Liver (tissue), 8 donors: ENCODE measurements at regions not wholly inside any gene's neighbourhood (a gene's known extent, or its start where the extent isn't known, plus 50 kb on each side); places are given as distances from the start of the nearest gene placed in this dataset.

Experiments used
- DNase-seq: peaks from one replicate; pipeline ENCODE4 v3.0.0-alpha.2; 2017; ENCODE audit warnings: low spot score
- H3K27ac ChIP-seq, 2 donors: one replicate each; pipeline ENCODE4 v1.7.0; 2013; ENCODE audit warnings: inconsistent platforms in 2 of 2, low read length in 2 of 2, control low read depth in 1 of 2, low read depth in 1 of 2, mild to moderate bottlenecking in 1 of 2
- H3K27me3 ChIP-seq, 4 donors: one replicate each; pipeline versions ENCODE4 v1.6.1 to v1.7.0; 2013; ENCODE audit warnings: low read length in 3 of 4, inconsistent platforms in 1 of 4, mild to moderate bottlenecking in 1 of 4, moderate library complexity in 1 of 4; ENCODE audit not compliant: control insufficient read depth in 4 of 4, insufficient read depth in 4 of 4
- H3K36me3 ChIP-seq, 4 donors: one replicate each; pipeline versions ENCODE4 v1.6.1 to v1.7.0; 2013; ENCODE audit warnings: low read length in 3 of 4, mild to moderate bottlenecking in 3 of 4, low read depth in 1 of 4, moderate library complexity in 1 of 4; ENCODE audit not compliant: control insufficient read depth in 4 of 4, insufficient read depth in 3 of 4
- H3K4me1 ChIP-seq, 4 donors: one replicate each; pipeline versions ENCODE4 v1.6.1 to v1.7.0; 2013; ENCODE audit warnings: low read length in 3 of 4, mild to moderate bottlenecking in 3 of 4, moderate library complexity in 1 of 4; ENCODE audit not compliant: control insufficient read depth in 4 of 4, insufficient read depth in 4 of 4
- H3K4me3 ChIP-seq, 3 donors: one replicate each; pipeline versions ENCODE4 v1.6.1 to v1.7.0; 2013; ENCODE audit warnings: low read length in 3 of 3, control low read depth in 1 of 3, low read depth in 1 of 3, mild to moderate bottlenecking in 1 of 3
- H3K9ac ChIP-seq, 2 donors: one replicate each; pipeline ENCODE4 v1.7.0; 2013; ENCODE audit warnings: low read length in 2 of 2, mild to moderate bottlenecking in 2 of 2, moderate library complexity in 2 of 2, control low read depth in 1 of 2, low read depth in 1 of 2
- H3K9me3 ChIP-seq, 4 donors: one replicate each; pipeline versions ENCODE4 v1.6.1 to v1.7.0; 2013; ENCODE audit warnings: low read length in 3 of 4; ENCODE audit not compliant: control insufficient read depth in 4 of 4
- ATF3 ChIP-seq: IDR thresholded peaks from 2 replicates; pipeline ENCODE4 v1.6.1; 2016; ENCODE audit warnings: antibody characterized with exemption
- CTCF ChIP-seq: fragments of 150-350 bp; IDR thresholded peaks from 2 replicates; pipeline ENCODE4 v1.5.1; 2017; ENCODE audit warnings: improper control_type of control experiment, low read depth, low read length; ENCODE audit not compliant: missing input control
- EGR1 ChIP-seq, 2 donors: IDR thresholded peaks; 2 replicates each; pipeline ENCODE4 v1.6.1; 2016 to 2018; ENCODE audit warnings: antibody characterized with exemption in 2 of 2, low read depth in 2 of 2
- FOXA1 ChIP-seq: IDR thresholded peaks from 2 replicates; pipeline ENCODE4 v1.6.1; 2016; ENCODE audit warnings: antibody characterized with exemption
- GABPA ChIP-seq, 2 donors: IDR thresholded peaks in 1 of 2; conservative IDR thresholded peaks in 1 of 2; 2 replicates each; pipeline ENCODE4 v1.6.1; 2016; ENCODE audit warnings: antibody characterized with exemption in 2 of 2, mild to moderate bottlenecking in 1 of 2, moderate library complexity in 1 of 2
- HNF4A ChIP-seq, 2 donors: conservative IDR thresholded peaks; 2 replicates each; pipeline ENCODE4 v1.6.1; 2016; ENCODE audit warnings: antibody characterized with exemption in 2 of 2, mild to moderate bottlenecking in 2 of 2
- HNF4G ChIP-seq: IDR thresholded peaks from 2 replicates; pipeline ENCODE4 v1.6.1; 2016; ENCODE audit warnings: antibody characterized with exemption
- JUND ChIP-seq, 2 donors: IDR thresholded peaks; 2 replicates each; pipeline ENCODE4 v1.6.1; 2016; ENCODE audit warnings: antibody characterized with exemption in 2 of 2
- MAX ChIP-seq: IDR thresholded peaks from 2 replicates; pipeline ENCODE4 v1.6.1; 2016; ENCODE audit warnings: antibody characterized with exemption
- NR2F2 ChIP-seq: IDR thresholded peaks from 2 replicates; pipeline ENCODE4 v1.6.1; 2016; ENCODE audit warnings: antibody characterized with exemption
- RXRA ChIP-seq, 2 donors: IDR thresholded peaks; 2 replicates each; pipeline ENCODE4 v1.6.1; 2017 to 2018; ENCODE audit warnings: antibody characterized with exemption in 2 of 2, mild to moderate bottlenecking in 1 of 2
- SP1 ChIP-seq: IDR thresholded peaks from 2 replicates; pipeline ENCODE4 v1.6.1; 2018; ENCODE audit warnings: antibody characterized with exemption, mild to moderate bottlenecking
- TAF1 ChIP-seq: conservative IDR thresholded peaks from 2 replicates; pipeline ENCODE4 v1.6.1; 2016; ENCODE audit warnings: antibody characterized with exemption, mild to moderate bottlenecking
- YY1 ChIP-seq: IDR thresholded peaks from 2 replicates; pipeline ENCODE4 v1.6.1; 2016; ENCODE audit warnings: antibody characterized with exemption, mild to moderate bottlenecking
- ZBTB33 ChIP-seq: IDR thresholded peaks from 2 replicates; pipeline ENCODE4 v1.6.1; 2016; ENCODE audit warnings: antibody characterized with exemption
- WGBS: extraction: QIAGEN DNeasy Blood & Tissue Kit; methylation state at CpG from one replicate; pipeline ENCODE4 v1.1.7; 2013; 5-methylcytosine and 5-hydroxymethylcytosine counted together
- donor health status: healthy.
- donor health status: healthy.
- donor health status: healthy.
- donor health status: healthy.
- donor health status: healthy.

GRCh38 chr2:6358985-6359384 is 506.7 kb downstream of the CMPK2 start (continued):
- TF ChIP-seq CTCF (no peak), GABPA (IDR thresholded peaks at IDR 0.05 in 1 of 2, conservative IDR thresholded peaks at IDR 0.05 in 1 of 2) (no peak)

GRCh38 chr2:6359964-6360363 is 505.7 kb downstream of the CMPK2 start:
- no peak for TF ChIP-seq NR2F2
- TF ChIP-seq RXRA (IDR thresholded peaks at IDR 0.05) = no peak
- no peak for TF ChIP-seq ZBTB33
- no peaks in the 10 kb centered on the region for H3K4me1 ChIP-seq
- no peak overlapping the region for H3K27ac ChIP-seq
- no peak overlapping the region for H3K4me3 ChIP-seq
- WGBS = 62% methylated on average over 5 of the region's 5 CpGs
- H3K36me3 ChIP-seq = no peaks in the 10 kb centered on the region
- H3K9ac ChIP-seq = no peak overlapping the region
- DNase-seq = no peak
- no peaks in the 10 kb centered on the region for H3K27me3 ChIP-seq
- H3K9me3 ChIP-seq = no peaks in the 10 kb centered on the region

- Histone ChIP-seq H3K9me3 (no peaks in the 10 kb centered on the region), H3K4me3 (no peak overlapping the region), H3K27ac (no peak overlapping the region), H3K4me1 (no peaks in the 10 kb centered on the region), H3K27me3 (peaks cover 0 to 4% (median 0%) of the 10 kb centered on the region in 4 donors), H3K9ac (no peak overlapping the region), H3K36me3 (no peaks in the 10 kb centered on the region)
- 76% methylated on average over 11 of the region's 11 CpGs for WGBS
- no peak for TF ChIP-seq GABPA (IDR thresholded peaks at IDR 0.05 in 1 of 2, conservative IDR thresholded peaks at IDR 0.05 in 1 of 2)
- no peak for TF ChIP-seq FOXA1
- no peak for TF ChIP-seq ATF3
- no peak for TF ChIP-seq JUND (IDR thresholded peaks at IDR 0.05)
- no peak for TF ChIP-seq CTCF
- no peak for TF ChIP-seq NR2F2
- no peak for TF ChIP-seq HNF4A (conservative IDR thresholded peaks at IDR 0.05)
- no peak for TF ChIP-seq HNF4G
- no peak for TF ChIP-seq SP1
- no peak for TF ChIP-seq MAX
- TF ChIP-seq YY1 = no peak
- TF ChIP-seq TAF1 = no peak
- TF ChIP-seq EGR1 (IDR thresholded peaks at IDR 0.05; ENCODE audit: low read depth in 2 of 2) = no peak
- DNase-seq = no peak
Measured at GRCh38 chr2:6362671-6363450, 502.8 kb downstream of the CMPK2 start.
